ENCODE measurements at regions not wholly inside any gene's neighbourhood (a gene's known extent, or its start where the extent isn't known, plus 50 kb on each side); places are given as distances from the start of the nearest gene placed in this dataset.

DNA sequence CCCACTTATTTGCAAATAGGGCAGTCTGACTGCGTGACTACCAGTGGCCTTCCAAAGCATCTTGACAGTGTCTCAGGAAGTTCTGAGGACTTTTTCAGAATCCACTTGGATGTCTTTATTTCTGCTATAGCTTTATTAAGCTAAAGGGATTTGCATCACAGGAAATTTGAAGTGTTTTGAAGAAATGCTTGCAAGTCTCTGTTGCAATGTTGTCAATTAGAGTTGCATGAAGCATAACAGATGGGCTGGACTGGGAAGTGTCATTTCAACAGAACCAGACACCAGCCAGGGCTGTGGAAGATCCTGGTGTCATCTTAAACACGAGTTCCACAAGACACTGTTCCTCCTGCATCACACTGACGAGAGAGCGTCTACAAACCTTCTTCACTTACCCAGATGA lies 224.5 kb downstream of the EN1 start:
- TF ChIP-seq Cebpa-rat (IDR thresholded peaks at IDR 0.05) = no peak
- Histone ChIP-seq H3K27ac (no peak overlapping the region), H3K36me3 (no peaks in the 10 kb centered on the region), H4K20me1 (no peaks in the 10 kb centered on the region), H3K4me3 (no peak overlapping the region), H3K9ac (no peak overlapping the region), H3K27me3 (no peaks in the 10 kb centered on the region), H3K4me2 (no peak overlapping the region), H3K9me3 (replicated peaks in 1 of 11) (peaks cover 0 to 8% (median 5%) of the 10 kb centered on the region in 11 experiments; a peak in 7 of 22 replicates), H3K4me1 (no peaks in the 10 kb centered on the region)

DNA sequence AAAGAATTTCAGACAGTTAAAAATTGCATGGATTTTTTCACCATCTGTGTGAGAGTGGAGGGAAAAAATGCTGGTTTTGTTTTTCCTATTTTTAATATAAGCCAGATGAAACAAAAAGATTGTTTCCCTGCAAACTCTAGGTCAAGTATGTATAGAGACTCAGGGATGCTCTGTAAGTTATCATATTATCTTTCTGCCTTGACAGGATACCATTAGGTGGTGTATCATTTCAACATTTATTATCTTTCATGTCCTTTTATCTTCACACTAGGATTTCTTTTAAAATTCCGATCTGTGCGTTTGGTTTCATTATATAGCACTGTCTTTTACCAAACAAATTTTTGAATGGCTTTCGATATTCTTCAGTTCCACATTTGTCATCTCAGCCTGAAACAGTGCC lies 225.3 kb downstream of the EN1 start:
- Histone ChIP-seq H3K4me1 (no peaks in the 10 kb centered on the region), H3K36me3 (no peaks in the 10 kb centered on the region), H3K4me3 (no peak overlapping the region), H4K20me1 (no peaks in the 10 kb centered on the region), H3K4me2 (no peak overlapping the region), H3K27me3 (no peaks in the 10 kb centered on the region), H3K9ac (no peak overlapping the region), H3K27ac (no peak overlapping the region), H3K9me3 (replicated peaks in 1 of 11) (peaks cover 0 to 3% (median under 1%) of the 10 kb centered on the region in 11 experiments; a peak in 6 of 22 replicates)
- no peak for TF ChIP-seq Cebpa-rat (IDR thresholded peaks at IDR 0.05)

DNA sequence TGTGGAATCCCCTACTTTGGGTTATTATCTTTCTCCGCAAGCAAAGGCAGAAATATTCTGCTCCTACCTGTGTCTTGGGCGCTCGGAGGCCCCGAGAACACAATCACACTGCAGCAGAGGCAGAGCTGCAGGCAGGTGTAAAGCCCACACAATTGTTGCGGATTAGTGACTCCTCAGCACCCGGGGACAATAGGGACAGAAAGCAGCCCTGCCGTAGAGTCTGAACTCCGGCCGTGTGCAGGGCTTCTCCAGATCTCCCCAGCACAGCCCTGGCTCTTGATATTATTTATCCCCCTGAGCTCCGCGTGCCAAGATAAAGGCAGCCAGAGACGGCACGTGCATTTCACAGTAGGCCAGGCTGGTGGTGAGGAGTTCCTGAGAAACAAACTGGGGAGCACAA lies 229.2 kb downstream of the EN1 start:
- Histone ChIP-seq H3K27me3 (no peaks in the 10 kb centered on the region), H3K36me3 (no peaks in the 10 kb centered on the region), H3K27ac (no peak overlapping the region), H3K9ac (no peak overlapping the region), H3K9me3 (replicated peaks in 1 of 11) (no peaks in the 10 kb centered on the region), H4K20me1 (no peaks in the 10 kb centered on the region), H3K4me1 (no peaks in the 10 kb centered on the region), H3K4me2 (no peak overlapping the region), H3K4me3 (no peak overlapping the region)
- TF ChIP-seq Cebpa-rat (IDR thresholded peaks at IDR 0.05) = no peak

DNA sequence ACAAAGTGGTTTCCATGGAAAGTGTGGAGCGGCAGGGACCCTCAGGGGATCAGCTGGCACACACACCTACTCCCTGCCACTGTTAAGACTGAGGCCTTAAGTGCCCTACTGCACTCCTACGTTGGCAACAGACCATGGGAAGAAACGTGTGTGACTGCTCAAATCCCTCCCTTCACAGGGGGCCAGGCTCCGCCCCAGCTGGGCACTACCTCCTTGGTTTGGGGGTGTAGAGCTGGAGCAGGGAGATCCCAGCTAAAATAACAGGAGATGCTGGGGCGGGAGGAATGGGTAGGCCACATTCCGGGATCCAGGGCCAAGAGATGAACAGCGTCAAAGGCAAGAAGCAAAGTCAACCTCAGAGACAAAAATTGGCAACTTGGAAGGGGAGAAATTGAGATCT lies 231.0 kb downstream of the EN1 start:
- Histone ChIP-seq H3K4me1 (no peaks in the 10 kb centered on the region), H3K9ac (no peak overlapping the region), H3K9me3 (replicated peaks in 1 of 11) (no peaks in the 10 kb centered on the region), H3K4me3 (no peak overlapping the region), H3K36me3 (no peaks in the 10 kb centered on the region), H3K4me2 (no peak overlapping the region), H3K27ac (no peak overlapping the region), H4K20me1 (no peaks in the 10 kb centered on the region), H3K27me3 (no peaks in the 10 kb centered on the region)
- TF ChIP-seq Cebpa-rat (IDR thresholded peaks at IDR 0.05) = no peak

DNA sequence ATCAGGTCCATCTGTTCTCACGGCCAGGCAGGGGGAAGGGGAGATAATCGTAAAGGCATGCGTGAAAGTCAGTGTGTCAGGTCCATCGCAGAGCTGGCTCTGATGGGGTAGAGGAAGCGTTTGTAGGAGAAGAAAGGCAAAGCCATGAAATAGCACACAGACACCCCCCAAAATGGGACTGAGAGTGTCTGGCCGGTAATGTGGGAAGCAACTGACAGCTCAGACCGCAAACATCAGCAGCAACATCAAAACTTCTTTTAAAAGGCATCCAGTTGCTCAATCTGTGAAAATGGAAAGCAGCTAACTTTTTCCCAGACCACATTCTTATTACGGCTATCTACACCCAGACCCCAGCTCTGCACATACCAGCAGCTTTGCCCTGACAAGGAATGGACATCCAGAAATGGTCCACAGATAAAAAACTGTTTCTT lies 232.6 kb downstream of the EN1 start:
- H3K4me2 ChIP-seq = no peak overlapping the region

DNA sequence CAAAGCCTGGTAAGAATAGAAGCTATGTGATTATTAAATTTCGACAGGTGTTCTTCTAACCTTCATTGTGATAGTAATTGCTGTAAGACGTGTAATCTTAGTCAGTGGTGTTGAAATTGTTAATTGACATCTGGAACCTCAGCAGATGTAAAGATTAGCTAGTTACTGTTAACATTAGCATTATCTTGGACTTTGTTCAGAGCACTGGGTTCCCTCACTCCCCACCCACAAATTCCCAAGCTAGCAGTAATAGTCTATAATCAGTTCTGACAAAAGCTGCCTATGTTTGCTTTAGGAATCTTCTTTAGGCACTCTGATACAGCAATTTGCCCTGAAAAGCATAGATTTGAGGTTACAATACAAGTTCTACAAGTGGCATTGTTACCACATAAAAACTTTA lies 233.7 kb downstream of the EN1 start:
- no peaks in the 10 kb centered on the region for H4K20me1 ChIP-seq
- no peak overlapping the region for H3K27ac ChIP-seq
- no peaks in the 10 kb centered on the region for H3K27me3 ChIP-seq
- no peaks in the 10 kb centered on the region for H3K4me1 ChIP-seq
- H3K9me3 ChIP-seq (replicated peaks in 1 of 11) = no peaks in the 10 kb centered on the region
- H3K4me2 ChIP-seq = no peak overlapping the region
- no peak overlapping the region for H3K4me3 ChIP-seq
- H3K9ac ChIP-seq = no peak overlapping the region
- no peaks in the 10 kb centered on the region for H3K36me3 ChIP-seq
- no peak for TF ChIP-seq Cebpa-rat (IDR thresholded peaks at IDR 0.05)

More for the DNA sequence above, 232.6 kb downstream of the EN1 start:
- Histone ChIP-seq H3K27me3 (no peaks in the 10 kb centered on the region), H4K20me1 (no peaks in the 10 kb centered on the region), H3K9me3 (replicated peaks in 1 of 11) (no peaks in the 10 kb centered on the region), H3K36me3 (no peaks in the 10 kb centered on the region), H3K4me3 (no peak overlapping the region), H3K4me1 (no peaks in the 10 kb centered on the region), H3K27ac (no peak overlapping the region), H3K9ac (no peak overlapping the region)
- no peak for TF ChIP-seq Cebpa-rat (IDR thresholded peaks at IDR 0.05)

DNA sequence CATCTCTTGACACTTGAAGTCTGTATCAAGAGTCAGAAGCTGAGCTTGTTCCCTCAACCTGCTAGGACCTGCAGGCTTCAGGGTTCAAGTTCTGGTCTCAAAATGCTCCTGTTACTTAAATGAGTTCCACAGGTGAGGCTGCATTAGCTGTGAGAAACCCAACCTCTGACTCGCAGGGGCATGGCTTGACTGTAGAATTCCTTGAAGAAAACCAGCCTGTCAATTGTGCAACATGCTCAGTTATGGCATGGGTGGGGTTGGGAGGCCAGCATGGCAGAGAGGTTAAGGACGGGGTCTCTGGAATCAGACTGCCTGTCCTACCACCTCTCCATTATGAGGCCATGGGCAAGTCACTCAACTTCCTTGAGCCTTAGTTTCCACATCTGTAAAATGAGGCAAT lies 235.8 kb downstream of the EN1 start:
- Histone ChIP-seq H4K20me1 (no peaks in the 10 kb centered on the region), H3K36me3 (no peaks in the 10 kb centered on the region), H3K4me2 (no peak overlapping the region), H3K27me3 (no peaks in the 10 kb centered on the region), H3K4me1 (no peaks in the 10 kb centered on the region), H3K9me3 (replicated peaks in 1 of 11) (no peaks in the 10 kb centered on the region), H3K27ac (no peak overlapping the region), H3K4me3 (no peak overlapping the region), H3K9ac (no peak overlapping the region)
- no peak for TF ChIP-seq Cebpa-rat (IDR thresholded peaks at IDR 0.05)

DNA sequence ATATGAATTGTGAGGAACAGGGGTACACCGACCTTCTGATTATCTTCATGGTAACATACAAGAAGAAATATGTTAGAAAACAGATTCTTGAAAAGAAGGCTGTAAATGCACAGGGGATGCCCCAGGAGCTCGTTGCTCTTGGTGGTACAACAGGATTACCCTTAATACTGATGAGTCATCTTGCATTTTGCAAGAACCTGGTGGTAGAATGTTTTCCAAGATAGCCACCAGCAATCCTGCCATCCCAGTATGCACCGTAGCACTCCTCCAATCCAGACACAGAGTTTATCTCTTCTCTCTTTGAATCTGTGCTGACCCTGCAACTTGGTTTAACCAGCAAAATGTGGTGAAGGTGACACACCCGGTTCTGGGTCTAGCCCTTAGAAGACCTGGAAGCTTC lies 238.3 kb downstream of the EN1 start:
- no peak overlapping the region for H3K27ac ChIP-seq
- H3K36me3 ChIP-seq = no peaks in the 10 kb centered on the region
- H3K9me3 ChIP-seq (replicated peaks in 1 of 11) = no peaks in the 10 kb centered on the region
- no peak for TF ChIP-seq Cebpa-rat (IDR thresholded peaks at IDR 0.05)
- H3K4me2 ChIP-seq = no peak overlapping the region
- no peak overlapping the region for H3K4me3 ChIP-seq
- H3K9ac ChIP-seq = no peak overlapping the region
- no peaks in the 10 kb centered on the region for H3K4me1 ChIP-seq
- H4K20me1 ChIP-seq = no peaks in the 10 kb centered on the region
- H3K27me3 ChIP-seq = no peaks in the 10 kb centered on the region

DNA sequence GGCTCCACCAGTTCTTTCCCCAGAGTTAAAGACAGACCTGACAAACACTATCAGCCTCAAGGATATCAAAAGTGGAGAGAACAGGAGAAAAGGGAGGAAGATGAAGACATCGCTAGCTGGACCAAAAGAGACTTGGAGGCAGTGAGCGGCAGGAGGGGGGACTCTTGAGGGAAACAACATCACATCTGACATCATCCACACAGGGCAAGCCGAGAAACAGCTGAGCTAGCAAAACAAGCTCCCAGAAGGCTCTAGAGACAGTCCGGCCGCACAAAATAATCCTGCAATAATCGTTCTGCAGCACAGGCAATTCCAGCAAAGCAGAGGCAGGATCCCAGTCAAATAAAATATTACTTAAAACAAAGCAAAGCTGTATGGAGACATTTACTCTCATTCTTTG lies 239.8 kb downstream of the EN1 start:
- H3K4me3 ChIP-seq = no peak overlapping the region
- no peaks in the 10 kb centered on the region for H4K20me1 ChIP-seq
- no peak for TF ChIP-seq Cebpa-rat (IDR thresholded peaks at IDR 0.05)
- no peaks in the 10 kb centered on the region for H3K4me1 ChIP-seq
- H3K4me2 ChIP-seq = no peak overlapping the region
- no peaks in the 10 kb centered on the region for H3K27me3 ChIP-seq
- no peak overlapping the region for H3K27ac ChIP-seq
- H3K9ac ChIP-seq = no peak overlapping the region
- no peaks in the 10 kb centered on the region for H3K9me3 ChIP-seq (replicated peaks in 1 of 11)
- H3K36me3 ChIP-seq = no peaks in the 10 kb centered on the region

DNA sequence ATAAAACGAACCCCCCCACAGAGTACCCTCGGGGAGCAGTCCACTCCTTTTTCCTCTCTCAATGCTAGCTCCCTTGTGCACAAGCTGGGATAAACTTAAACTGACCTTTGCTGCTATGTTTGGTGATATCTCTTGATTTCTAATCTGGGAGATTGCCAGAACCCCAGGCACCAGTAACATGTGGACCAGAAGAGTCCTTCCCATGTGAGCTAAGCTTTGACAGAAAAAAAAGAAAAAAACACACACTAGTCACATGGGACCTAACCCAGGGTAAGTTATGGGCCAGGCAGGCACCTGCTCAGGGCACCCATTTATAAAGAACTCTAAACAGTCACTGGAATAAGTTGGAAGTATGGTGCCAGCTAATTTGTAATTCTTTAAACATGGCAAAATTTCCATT lies 242.6 kb downstream of the EN1 start:
- TF ChIP-seq Cebpa-rat (IDR thresholded peaks at IDR 0.05) = no peak
- Histone ChIP-seq H3K27ac (no peak overlapping the region), H3K4me3 (no peak overlapping the region), H3K4me2 (no peak overlapping the region), H3K36me3 (no peaks in the 10 kb centered on the region), H3K9me3 (replicated peaks in 1 of 11) (peaks cover 0 to 19% (median 6%) of the 10 kb centered on the region in 11 experiments; a peak in 7 of 22 replicates), H3K4me1 (no peaks in the 10 kb centered on the region), H3K27me3 (no peaks in the 10 kb centered on the region), H3K9ac (no peak overlapping the region), H4K20me1 (no peaks in the 10 kb centered on the region)

DNA sequence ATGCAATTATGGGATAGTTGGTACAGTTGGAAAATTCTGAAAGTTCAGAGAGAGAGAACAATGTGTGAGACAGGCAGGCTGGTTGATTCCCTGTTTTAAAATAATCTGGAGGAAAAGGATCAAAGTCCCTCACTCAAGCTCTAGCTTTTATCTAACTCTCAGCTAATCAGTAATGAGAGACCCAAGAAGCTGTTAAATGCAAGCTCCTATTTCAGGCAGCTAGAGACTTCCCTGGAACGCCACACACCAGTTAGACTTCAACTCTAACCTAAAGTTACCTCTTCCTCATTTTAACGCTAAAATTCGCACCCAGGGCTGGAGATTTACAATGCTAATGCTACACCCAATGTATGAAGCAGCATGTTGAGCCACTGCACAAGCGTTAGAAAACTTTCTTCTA lies 243.1 kb downstream of the EN1 start:
- no peak overlapping the region for H3K9ac ChIP-seq
- peaks cover under 1 to 21% (median 6%) of the 10 kb centered on the region in 11 experiments; a peak in 12 of 22 replicates for H3K9me3 ChIP-seq (replicated peaks in 1 of 11)
- H4K20me1 ChIP-seq = no peaks in the 10 kb centered on the region
- no peaks in the 10 kb centered on the region for H3K27me3 ChIP-seq
- H3K27ac ChIP-seq = no peak overlapping the region
- TF ChIP-seq Cebpa-rat (IDR thresholded peaks at IDR 0.05) = no peak
- no peaks in the 10 kb centered on the region for H3K4me1 ChIP-seq
- H3K4me3 ChIP-seq = no peak overlapping the region
- no peak overlapping the region for H3K4me2 ChIP-seq
- no peaks in the 10 kb centered on the region for H3K36me3 ChIP-seq
